AG08395 (cell line): ENCODE measurements at regions not wholly inside any gene's neighbourhood (a gene's known extent, or its start where the extent isn't known, plus 50 kb on each side); places are given as distances from the start of the nearest gene placed in this dataset.
"Not testable (repeated sequence)": the region's sequence is repeated elsewhere in the genome, so short reads cannot be mapped to it uniquely, and the experiment has no call there.

ENCODE experiments used
- DNase-seq: peaks from one replicate; pipeline ENCODE4 v3.0.0; 2012; ENCODE audit warnings: mixed read lengths, low spot score

- DNase-seq = no peak
These were observed 78.1 kb upstream of the PICALM start for GRCh38 chr11:86147004-86147403.

- no peak for DNase-seq
These were observed 76.7 kb upstream of the PICALM start for GRCh38 chr11:86145439-86146156.

- DNase-seq = no peak
These were observed 76.0 kb upstream of the PICALM start for GRCh38 chr11:86144846-86145245.

- DNase-seq = not testable (repeated sequence)
These were observed 75.2 kb upstream of the PICALM start for GRCh38 chr11:86144087-86144486.

GRCh38 chr11:86143087-86144030 is 74.5 kb upstream of the PICALM start:
- no peak for DNase-seq

- DNase-seq = no peak
These were observed 73.3 kb upstream of the PICALM start for GRCh38 chr11:86142170-86142569.

- no peak for DNase-seq
These were observed 72.8 kb upstream of the PICALM start for GRCh38 chr11:86141727-86142126.

GRCh38 chr11:86140334-86140990 is 71.6 kb upstream of the PICALM start:
- DNase-seq = no peak

- DNase-seq = no peak
These were observed 70.1 kb upstream of the PICALM start for GRCh38 chr11:86138958-86139357.

- no peak for DNase-seq
These were observed 67.7 kb upstream of the PICALM start for GRCh38 chr11:86136538-86136937.

- no peak for DNase-seq
These were observed 66.4 kb upstream of the PICALM start for GRCh38 chr11:86135319-86135714.

GRCh38 chr11:86134580-86135318 is 65.9 kb upstream of the PICALM start:
- DNase-seq = no peak

GRCh38 chr11:86132667-86133249 is 63.9 kb upstream of the PICALM start:
- no peak for DNase-seq

- no peak for DNase-seq
These were observed 61.1 kb upstream of the PICALM start for GRCh38 chr11:86129740-86130540.

GRCh38 chr11:86128914-86129313 is 60.0 kb upstream of the PICALM start:
- no peak for DNase-seq

- no peak for DNase-seq
These were observed 58.0 kb upstream of the PICALM start for GRCh38 chr11:86126862-86127261.

GRCh38 chr11:86124251-86125233 is 55.7 kb upstream of the PICALM start:
- no peak for DNase-seq

GRCh38 chr11:86122773-86123172 is 53.9 kb upstream of the PICALM start:
- no peak for DNase-seq

GRCh38 chr11:86120807-86121206 is 51.9 kb upstream of the PICALM start:
- no peak for DNase-seq

- DNase-seq = no peak
These were observed 51.0 kb upstream of the PICALM start for GRCh38 chr11:86119906-86120305.
